ENCODE measurements at regions not wholly inside any gene's neighbourhood (a gene's known extent, or its start where the extent isn't known, plus 50 kb on each side); places are given as distances from the start of the nearest gene placed in this dataset.

DNA sequence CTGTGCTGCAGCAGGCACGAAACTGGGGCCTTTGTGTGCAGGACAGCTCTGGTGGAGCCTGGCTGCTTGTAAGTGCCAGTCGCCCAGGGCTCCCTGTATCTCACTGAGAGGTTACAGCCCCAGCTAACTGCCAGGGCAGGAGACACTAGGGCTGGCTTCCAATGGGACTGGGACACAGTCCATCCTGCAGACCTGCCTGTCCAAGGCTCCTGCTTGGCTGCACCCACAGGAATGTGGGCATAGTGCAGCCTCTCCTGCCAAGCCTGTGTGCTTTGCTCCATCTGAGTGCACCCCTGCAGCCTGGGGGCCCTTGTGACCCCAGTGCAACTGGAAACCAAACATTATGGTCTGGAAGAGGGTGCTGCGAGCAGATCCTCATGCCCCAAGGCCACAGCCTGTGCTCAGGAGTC, 144.0 kb downstream of the ADAM29 start (continued):
- TF ChIP-seq, protein P1, sequence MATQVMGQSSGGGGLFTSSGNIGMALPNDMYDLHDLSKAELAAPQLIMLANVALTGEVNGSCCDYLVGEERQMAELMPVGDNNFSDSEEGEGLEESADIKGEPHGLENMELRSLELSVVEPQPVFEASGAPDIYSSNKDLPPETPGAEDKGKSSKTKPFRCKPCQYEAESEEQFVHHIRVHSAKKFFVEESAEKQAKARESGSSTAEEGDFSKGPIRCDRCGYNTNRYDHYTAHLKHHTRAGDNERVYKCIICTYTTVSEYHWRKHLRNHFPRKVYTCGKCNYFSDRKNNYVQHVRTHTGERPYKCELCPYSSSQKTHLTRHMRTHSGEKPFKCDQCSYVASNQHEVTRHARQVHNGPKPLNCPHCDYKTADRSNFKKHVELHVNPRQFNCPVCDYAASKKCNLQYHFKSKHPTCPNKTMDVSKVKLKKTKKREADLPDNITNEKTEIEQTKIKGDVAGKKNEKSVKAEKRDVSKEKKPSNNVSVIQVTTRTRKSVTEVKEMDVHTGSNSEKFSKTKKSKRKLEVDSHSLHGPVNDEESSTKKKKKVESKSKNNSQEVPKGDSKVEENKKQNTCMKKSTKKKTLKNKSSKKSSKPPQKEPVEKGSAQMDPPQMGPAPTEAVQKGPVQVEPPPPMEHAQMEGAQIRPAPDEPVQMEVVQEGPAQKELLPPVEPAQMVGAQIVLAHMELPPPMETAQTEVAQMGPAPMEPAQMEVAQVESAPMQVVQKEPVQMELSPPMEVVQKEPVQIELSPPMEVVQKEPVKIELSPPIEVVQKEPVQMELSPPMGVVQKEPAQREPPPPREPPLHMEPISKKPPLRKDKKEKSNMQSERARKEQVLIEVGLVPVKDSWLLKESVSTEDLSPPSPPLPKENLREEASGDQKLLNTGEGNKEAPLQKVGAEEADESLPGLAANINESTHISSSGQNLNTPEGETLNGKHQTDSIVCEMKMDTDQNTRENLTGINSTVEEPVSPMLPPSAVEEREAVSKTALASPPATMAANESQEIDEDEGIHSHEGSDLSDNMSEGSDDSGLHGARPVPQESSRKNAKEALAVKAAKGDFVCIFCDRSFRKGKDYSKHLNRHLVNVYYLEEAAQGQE (IDR thresholded peaks at IDR 0.05; ENCODE audit: unreplicated experiment): no peak
- no peak for TF ChIP-seq POLR2AphosphoS5 (IDR thresholded peaks at IDR 0.05; ENCODE audit: low read depth)
- TF ChIP-seq, protein P2, sequence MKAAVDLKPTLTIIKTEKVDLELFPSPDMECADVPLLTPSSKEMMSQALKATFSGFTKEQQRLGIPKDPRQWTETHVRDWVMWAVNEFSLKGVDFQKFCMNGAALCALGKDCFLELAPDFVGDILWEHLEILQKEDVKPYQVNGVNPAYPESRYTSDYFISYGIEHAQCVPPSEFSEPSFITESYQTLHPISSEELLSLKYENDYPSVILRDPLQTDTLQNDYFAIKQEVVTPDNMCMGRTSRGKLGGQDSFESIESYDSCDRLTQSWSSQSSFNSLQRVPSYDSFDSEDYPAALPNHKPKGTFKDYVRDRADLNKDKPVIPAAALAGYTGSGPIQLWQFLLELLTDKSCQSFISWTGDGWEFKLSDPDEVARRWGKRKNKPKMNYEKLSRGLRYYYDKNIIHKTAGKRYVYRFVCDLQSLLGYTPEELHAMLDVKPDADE (IDR thresholded peaks at IDR 0.05): no peak

DNA sequence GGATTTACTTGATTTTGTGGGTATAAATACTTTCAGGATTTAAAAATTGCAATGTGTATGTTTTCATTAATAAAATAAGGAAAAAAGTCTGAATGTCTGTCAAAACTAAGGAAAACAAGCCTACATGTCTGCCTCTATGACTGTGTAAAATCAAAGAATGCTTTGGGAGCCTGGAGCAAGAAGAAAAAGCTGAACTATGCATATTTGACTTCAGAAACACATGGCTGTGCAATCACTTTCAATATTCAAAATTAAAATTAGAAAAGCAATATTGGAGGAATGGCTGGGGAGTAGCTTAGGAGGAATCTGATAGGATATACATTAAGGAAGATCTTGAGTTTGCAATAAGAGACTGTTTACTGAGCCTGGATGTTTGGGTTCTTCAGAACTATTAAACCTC, 147.1 kb downstream of the ADAM29 start:
- no peaks in the 10 kb centered on the region for H3K36me3 Mint-ChIP-seq (ENCODE audit: low read depth)

More for the DNA sequence above, 147.1 kb downstream of the ADAM29 start:
- DNase-seq (ENCODE audit: low spot score) (no peak), ATAC-seq (no peak)
- Histone ChIP-seq H2AFZ (no peak overlapping the region), H4K20me1 (replicated peaks; ENCODE audit: insufficient read depth) (no peaks in the 10 kb centered on the region), H3K27ac (ENCODE audit: low read depth) (no peak overlapping the region), H3K36me3 (ENCODE audit: insufficient read depth) (no peaks in the 10 kb centered on the region), H3K79me2 (replicated peaks; ENCODE audit: insufficient read depth) (no peaks in the 10 kb centered on the region), H3K4me1 (ENCODE audit: insufficient read depth) (no peaks in the 10 kb centered on the region), H3K4me3 (no peak overlapping the region), H3K27me3 (ENCODE audit: insufficient read depth) (no peaks in the 10 kb centered on the region), H3K9me2 (ENCODE audit: insufficient read depth) (peaks cover 4% of the 10 kb centered on the region; the same call in 1 of the 2 replicates), H3F3A (replicated peaks; ENCODE audit: low read depth) (no peaks in the 10 kb centered on the region), H3K4me2 (no peak overlapping the region)
- H3K27me3 Mint-ChIP-seq (ENCODE audit: insufficient read depth, low read depth, poor library complexity): no peaks in the 10 kb centered on the region
- TF ChIP-seq STAT1 (IDR thresholded peaks at IDR 0.05; ENCODE audit: unreplicated experiment) (no peak), EZH2phosphoT487 (IDR thresholded peaks at IDR 0.05; ENCODE audit: unreplicated experiment) (no peak), ZNF331 (CRISPR knock-in tag; IDR thresholded peaks at IDR 0.05; ENCODE audit: low read depth) (no peak)
- TF ChIP-seq, protein P2 (IDR thresholded peaks at IDR 0.05): no peak
- TF ChIP-seq, protein P1 (IDR thresholded peaks at IDR 0.05; ENCODE audit: unreplicated experiment): no peak
- H3K4me3 Mint-ChIP-seq: no peak overlapping the region
- H3K9me3 Mint-ChIP-seq: no peaks in the 10 kb centered on the region
- no peak overlapping the region for H3K27ac Mint-ChIP-seq
- H3K4me1 Mint-ChIP-seq: peaks cover 8% of the 10 kb centered on the region; the same call in 2 of the 3 replicates

Data from GM23338 (cell line).